ENCODE measurements at regions not wholly inside any gene's neighbourhood (a gene's known extent, or its start where the extent isn't known, plus 50 kb on each side); places are given as distances from the start of the nearest gene placed in this dataset.

DNA sequence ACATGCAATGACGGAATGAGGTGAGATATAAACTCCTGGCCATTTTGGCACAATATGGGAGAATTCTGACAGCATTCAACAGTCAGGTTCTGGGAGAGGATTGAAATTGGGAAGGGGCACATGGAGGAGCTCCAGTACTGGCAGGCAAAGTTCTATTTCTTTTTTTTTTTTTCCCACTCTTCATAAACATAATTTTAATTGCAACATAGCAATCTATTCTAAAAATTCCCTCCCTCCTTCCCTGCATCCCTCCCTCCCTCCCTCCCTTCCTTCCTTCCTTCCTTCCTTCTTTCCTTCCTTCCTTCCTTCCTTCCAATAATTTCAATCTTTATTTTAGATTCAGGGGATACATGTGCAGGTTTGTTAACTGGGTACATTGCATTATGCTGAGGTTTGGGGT is 93.2 kb downstream of the PTCSC3 start:
- H3K4me3 ChIP-seq (ENCODE audit: control insufficient read depth, low read depth, low read length), result no peak overlapping the region
- no peak for DNase-seq (ENCODE audit: low read depth)
- TF ChIP-seq, protein P1, sequence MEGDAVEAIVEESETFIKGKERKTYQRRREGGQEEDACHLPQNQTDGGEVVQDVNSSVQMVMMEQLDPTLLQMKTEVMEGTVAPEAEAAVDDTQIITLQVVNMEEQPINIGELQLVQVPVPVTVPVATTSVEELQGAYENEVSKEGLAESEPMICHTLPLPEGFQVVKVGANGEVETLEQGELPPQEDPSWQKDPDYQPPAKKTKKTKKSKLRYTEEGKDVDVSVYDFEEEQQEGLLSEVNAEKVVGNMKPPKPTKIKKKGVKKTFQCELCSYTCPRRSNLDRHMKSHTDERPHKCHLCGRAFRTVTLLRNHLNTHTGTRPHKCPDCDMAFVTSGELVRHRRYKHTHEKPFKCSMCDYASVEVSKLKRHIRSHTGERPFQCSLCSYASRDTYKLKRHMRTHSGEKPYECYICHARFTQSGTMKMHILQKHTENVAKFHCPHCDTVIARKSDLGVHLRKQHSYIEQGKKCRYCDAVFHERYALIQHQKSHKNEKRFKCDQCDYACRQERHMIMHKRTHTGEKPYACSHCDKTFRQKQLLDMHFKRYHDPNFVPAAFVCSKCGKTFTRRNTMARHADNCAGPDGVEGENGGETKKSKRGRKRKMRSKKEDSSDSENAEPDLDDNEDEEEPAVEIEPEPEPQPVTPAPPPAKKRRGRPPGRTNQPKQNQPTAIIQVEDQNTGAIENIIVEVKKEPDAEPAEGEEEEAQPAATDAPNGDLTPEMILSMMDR (IDR thresholded peaks at IDR 0.05; ENCODE audit: control insufficient read depth, insufficient read depth, low read depth, low read length, missing control alignments), result no peak

DNA sequence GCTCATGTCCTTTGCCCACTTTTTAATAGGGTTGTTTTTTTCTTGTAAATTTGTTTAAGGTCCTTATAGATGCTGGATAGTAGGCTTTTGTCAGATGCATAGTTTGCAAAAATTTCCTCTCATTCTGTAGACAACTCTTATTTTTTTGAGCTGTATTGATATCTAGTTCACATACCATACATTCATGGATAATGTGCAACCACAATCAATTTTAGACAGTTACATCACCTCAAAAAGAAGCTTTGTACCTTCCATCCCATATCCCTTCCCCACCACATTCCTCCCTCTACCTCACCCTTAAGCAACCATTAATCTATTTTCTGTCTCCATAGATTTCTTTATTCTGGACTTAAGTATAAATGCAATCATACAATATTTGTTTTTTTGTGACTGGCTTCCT is 98.4 kb downstream of the PTCSC3 start:
- H3K4me3 ChIP-seq (ENCODE audit: control insufficient read depth, low read depth, low read length), result no peak overlapping the region
- TF ChIP-seq, protein P1 (IDR thresholded peaks at IDR 0.05; ENCODE audit: control insufficient read depth, insufficient read depth, low read depth, low read length, missing control alignments), result no peak
- no peak for DNase-seq (ENCODE audit: low read depth)

DNA sequence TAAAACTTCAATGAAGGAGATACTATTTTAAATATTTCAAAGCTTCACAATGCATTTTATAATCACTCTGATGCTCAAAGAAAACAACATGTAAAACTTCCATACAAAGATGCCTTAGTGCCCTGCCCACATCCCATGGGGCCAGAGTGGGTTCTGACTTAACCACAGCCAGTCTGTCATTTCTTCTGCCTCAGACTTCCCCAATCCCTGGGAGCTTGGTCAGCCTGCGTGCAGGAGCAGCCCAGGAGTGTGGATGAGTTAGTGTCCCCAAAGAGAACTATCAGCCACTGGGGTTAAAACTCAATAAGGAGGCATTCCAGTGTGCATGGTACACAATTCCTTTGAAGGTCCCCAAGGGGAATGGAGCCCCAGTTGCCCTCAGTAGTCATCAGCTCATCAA is 100.3 kb downstream of the PTCSC3 start:
- TF ChIP-seq, protein P1 (IDR thresholded peaks at IDR 0.05; ENCODE audit: control insufficient read depth, insufficient read depth, low read depth, low read length, missing control alignments), result no peak
- H3K4me3 ChIP-seq (ENCODE audit: control insufficient read depth, low read depth, low read length), result no peak overlapping the region
- DNase-seq (ENCODE audit: low read depth), result no peak

DNA sequence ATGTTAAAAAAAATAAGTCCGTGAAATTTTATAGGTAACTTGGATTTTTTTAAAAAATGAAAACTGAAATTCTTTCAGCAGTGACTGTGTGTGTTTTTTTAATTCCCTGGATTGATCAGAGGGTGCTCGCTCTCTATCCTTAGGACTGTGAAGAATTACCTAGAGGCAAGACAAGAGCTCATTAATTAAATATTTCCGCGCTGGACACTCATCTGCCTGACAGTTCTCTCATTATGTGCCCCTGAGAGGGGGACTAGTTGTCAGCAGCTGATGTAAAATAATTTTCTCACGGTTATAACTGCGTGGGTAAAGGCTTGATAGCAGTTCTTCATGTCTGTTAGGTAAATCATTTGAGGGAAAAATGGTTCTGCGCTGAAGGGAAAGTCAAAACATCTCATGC is 101.3 kb downstream of the PTCSC3 start:
- DNase-seq (ENCODE audit: low read depth), result no peak
- TF ChIP-seq, protein P1 (IDR thresholded peaks at IDR 0.05; ENCODE audit: control insufficient read depth, insufficient read depth, low read depth, low read length, missing control alignments), result no peak
- no peak overlapping the region for H3K4me3 ChIP-seq (ENCODE audit: control insufficient read depth, low read depth, low read length)

DNA sequence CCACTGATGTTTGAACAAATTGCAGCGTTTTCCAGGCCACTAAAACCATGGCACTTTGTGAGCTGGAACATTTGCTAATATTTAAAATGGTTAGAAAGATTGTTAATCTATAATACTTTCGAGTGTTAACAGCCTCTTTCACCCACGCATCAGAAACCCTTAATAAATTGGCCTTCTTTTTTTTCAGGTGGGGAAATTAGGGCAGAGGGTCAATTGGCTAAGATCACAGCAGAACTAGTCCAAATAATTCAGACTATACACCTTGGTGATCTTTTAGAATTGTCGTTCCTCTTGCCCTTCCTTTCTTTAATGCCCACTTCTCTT is 105.8 kb downstream of the PTCSC3 start:
- TF ChIP-seq, protein P1 (IDR thresholded peaks at IDR 0.05; ENCODE audit: control insufficient read depth, insufficient read depth, low read depth, low read length, missing control alignments), result no peak
- no peak overlapping the region for H3K4me3 ChIP-seq (ENCODE audit: control insufficient read depth, low read depth, low read length)
- DNase-seq (ENCODE audit: low read depth), result no peak

DNA sequence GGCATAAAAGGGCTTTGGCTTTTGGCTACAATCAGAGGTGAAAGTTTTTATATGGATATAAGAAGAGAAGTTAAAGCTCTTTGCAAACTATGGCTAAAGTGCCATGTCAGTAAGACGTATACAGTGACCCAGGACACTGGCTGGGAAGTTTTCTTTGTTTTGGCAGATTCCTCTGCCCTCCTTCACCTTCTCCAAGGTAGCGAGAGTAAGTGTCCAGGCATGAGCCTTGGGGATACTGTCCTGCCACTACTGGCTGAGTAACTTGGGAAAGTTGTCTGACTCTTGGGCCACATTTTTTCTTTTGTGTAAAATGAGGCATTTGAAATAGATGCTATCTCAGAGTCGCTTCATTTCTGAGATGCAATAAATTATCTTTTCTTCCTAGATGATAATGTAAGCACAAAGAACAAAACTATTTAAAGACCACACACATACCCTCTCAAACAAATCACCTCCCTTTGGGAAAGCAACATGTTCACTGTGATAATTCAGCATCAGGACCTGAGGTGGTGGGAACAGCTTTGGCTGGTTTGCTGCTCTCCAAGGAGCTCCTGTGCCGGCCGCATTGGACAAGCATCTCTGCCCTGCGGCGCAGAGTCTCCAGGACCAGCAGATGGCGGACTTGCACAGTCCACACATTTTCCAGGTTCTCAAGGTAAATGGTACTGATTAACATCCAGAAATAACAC is 106.3 kb downstream of the PTCSC3 start:
- DNase-seq (ENCODE audit: low read depth), result peak; percentile 17
- TF ChIP-seq, protein P1 (IDR thresholded peaks at IDR 0.05; ENCODE audit: control insufficient read depth, insufficient read depth, low read depth, low read length, missing control alignments), result peak; percentile 84
- no peak overlapping the region for H3K4me3 ChIP-seq (ENCODE audit: control insufficient read depth, low read depth, low read length)

DNA sequence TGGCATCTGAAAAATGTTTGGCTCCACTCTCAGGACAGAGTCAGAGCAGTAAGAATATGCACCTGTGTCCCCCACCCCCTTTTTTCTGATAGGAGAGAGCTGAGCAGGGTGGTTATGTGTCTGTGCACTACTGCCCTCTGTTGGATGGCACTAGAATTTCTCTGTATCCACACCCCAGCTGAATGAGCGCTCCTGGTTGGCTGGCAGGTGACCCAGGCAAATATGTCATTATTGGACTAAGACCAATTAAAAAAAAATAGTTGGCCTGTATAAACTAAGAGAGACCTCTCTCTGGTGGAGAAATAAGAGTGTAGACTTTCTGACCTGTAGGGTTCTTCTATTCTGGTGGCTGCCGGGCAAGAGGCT is 107.0 kb downstream of the PTCSC3 start:
- TF ChIP-seq, protein P1 (IDR thresholded peaks at IDR 0.05; ENCODE audit: control insufficient read depth, insufficient read depth, low read depth, low read length, missing control alignments), result peak; percentile 47

More for the DNA sequence above, 107.0 kb downstream of the PTCSC3 start:
- no peak for DNase-seq (ENCODE audit: low read depth)
- H3K4me3 ChIP-seq (ENCODE audit: control insufficient read depth, low read depth, low read length), result no peak overlapping the region

Measured in AG09309 (cell line).